Stimulated activated CD4-positive, alpha-beta T cell treated with anti-CD3 and anti-CD28 coated beads, Interleukin-4, amount 100 ng/mL, for 4 hours (primary cell): ENCODE measurements at regions not wholly inside any gene's neighbourhood (a gene's known extent, or its start where the extent isn't known, plus 50 kb on each side); places are given as distances from the start of the nearest gene placed in this dataset.

ENCODE experiments used
- DNase-seq, 2 experiments: peaks; one replicate each; pipeline ENCODE4 v3.0.0-alpha.2; 2020

- DNase-seq: no peak
Measured at GRCh38 chr12:24600996-24601395, 347.9 kb downstream of the BCAT1 start.

- DNase-seq: no peak
Measured at GRCh38 chr12:24600551-24600950, 348.4 kb downstream of the BCAT1 start.

- DNase-seq: no peak
Measured at GRCh38 chr12:24599736-24600135, 349.2 kb downstream of the BCAT1 start.

DNA sequence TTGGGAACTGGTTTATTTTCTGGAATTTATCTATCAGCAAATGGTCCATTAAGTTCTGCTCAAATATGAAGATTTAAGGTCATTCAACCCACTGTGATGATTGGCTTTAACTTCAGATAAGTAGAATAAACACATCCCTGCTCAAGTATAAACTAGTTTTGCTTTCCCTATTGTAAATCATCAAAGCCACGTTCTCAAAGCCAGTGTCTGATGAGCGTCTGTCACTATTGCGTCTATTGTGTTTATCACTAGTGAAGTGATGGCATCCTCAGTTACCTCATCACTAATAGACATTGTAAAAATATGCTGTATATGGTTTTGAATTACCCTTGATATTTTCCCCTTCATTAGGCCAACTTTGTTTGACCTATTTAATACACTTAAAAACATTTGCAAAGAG is 351.3 kb downstream of the BCAT1 start:
- DNase-seq: no peak

- no peak for DNase-seq
Measured at GRCh38 chr12:24596768-24597388, 352.0 kb downstream of the BCAT1 start.

DNA sequence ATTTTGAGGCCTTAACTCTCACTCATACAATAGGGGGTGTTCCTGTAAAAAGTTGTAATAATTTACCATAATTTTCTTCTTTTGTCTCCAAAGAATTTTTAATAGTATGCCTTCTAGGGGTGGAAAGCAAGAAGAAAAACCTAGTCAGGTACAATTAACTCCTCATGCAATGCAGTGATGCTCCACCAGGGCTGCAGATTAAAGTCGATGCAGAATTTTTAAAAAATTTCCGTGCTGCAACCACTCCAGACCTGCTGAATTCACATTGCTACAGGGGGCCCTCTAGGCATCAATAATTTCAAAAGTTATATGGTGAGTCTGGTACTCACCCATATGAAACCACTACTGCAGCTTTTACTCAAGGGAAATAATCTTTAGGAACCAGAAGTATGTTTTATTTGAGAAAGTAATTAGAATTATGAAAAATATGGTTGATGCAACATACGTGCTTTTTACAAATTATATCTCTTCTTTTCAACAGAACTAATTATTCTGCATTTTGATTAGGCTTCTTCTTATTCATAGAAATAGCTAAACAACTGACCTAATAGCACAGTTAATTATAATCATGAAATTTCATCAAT is 353.2 kb downstream of the BCAT1 start:
- DNase-seq: no peak

- no peak for DNase-seq
Measured at GRCh38 chr12:24591715-24592440, 357.0 kb downstream of the BCAT1 start.

DNA sequence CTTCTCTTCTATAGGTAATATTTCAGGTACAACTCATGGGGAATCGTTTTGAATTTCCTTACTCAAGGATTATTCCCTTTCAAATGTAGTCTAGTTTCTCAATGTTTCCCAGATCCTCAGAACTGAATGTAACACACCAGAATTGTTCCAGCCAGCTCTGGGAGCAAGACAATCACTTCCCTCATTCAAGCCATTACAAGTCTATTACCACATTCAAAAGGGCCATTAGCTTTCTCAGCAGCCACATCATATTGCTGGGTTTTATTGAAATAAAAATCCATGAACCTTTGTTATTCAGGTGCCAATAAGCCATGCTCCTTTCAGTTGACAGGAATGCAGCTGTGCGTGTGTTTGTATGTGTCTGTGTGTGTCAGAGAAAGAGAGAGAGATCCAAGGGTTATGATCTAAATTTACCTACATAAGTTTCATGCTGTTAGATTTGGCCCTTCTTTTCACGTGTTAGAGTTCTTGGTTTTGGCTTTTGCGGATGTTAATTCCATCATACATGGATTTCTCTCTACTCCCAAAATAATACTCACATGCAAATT is 357.7 kb downstream of the BCAT1 start:
- DNase-seq: no peak

DNA sequence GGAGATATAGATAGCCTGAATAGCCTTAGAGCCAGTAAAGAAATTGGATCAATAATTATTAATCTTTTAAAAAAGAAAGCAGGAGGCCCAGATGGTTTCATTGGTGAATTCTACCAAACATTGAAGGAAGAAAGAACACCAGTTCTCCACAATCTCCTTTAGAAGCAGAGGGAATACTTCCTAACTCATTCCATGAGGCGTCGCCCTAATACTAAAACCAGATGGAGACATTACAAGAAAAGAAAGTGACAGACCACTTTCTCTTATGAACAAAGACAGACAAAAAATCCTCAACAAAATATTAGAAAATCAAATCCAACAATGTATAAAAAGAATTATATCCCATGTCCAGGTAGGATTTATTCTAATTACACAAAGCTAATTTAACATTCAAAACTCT is 362.6 kb downstream of the BCAT1 start:
- DNase-seq: no peak

DNA sequence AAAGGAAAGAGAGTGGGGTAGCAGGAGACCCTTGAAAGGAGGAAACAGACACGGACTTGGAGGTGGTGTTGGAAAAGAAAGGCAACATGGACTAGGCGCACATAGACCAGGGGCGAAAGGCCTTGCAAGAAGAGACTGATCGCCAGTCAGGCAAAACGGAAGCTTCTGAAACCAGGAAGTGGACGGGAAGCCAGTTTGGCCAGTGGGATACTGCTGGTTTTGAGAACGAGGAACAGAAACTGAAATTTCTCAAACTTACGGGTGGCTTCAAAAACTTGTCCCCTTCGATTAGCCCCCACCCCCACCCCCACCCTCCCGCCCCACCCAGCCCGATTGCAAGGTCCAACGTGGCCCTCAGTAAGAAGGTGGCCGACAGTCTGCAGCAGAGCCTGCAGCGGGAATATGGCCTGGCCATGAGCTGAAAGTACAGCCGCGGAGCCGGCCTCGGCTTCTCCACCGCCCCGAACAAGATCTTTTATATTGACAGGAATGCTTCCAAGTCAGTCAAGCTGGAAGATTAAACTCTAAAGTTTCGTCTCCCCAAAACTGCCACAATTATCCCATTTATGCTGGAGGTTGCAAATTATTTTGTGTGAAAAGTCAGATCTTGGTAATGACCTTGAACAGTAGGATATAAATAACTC is 364.7 kb downstream of the BCAT1 start:
- DNase-seq: no peak

DNA sequence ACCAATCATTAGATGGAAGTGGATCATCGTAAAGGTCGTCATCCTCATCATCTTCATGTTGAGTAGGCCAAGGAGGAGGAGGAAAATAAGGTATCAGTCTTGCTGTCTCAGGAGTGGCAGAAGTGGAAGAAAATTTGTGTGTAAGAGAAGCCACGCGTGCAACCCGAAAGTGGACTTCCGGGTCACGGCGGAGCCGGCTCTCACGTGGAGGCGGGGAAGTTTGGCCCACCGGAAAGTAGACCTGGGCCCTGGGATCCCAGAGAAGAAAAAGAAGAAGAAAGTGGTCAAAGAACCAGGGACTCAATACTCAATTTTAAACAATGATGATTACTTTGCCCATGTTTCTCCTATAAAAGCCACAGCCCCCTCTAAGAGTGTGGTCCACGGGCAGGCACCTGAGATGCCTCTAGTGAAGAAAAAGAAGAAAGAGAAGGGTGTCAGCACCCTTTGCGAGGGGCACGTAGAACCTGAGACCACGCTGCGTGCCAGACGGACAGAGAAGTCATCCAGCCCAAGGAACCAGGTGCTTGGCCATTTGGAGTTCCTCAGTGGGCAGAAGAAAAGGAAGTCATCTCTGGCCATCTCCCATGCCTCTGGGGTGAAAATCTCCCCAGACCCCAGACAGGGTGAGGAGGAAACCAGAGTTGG is 365.8 kb downstream of the BCAT1 start:
- DNase-seq: no peak

- no peak for DNase-seq
Measured at GRCh38 chr12:24574538-24574937, 374.4 kb downstream of the BCAT1 start.

- no peak for DNase-seq
Measured at GRCh38 chr12:24573621-24574020, 375.3 kb downstream of the BCAT1 start.

- no peak for DNase-seq
Measured at GRCh38 chr12:24565300-24565699, 383.6 kb downstream of the BCAT1 start.

GRCh38 chr12:24562771-24563431 is 386.0 kb downstream of the BCAT1 start:
- DNase-seq: no peak

- DNase-seq: no peak
Measured at GRCh38 chr12:24561882-24562770, 386.8 kb downstream of the BCAT1 start.

DNA sequence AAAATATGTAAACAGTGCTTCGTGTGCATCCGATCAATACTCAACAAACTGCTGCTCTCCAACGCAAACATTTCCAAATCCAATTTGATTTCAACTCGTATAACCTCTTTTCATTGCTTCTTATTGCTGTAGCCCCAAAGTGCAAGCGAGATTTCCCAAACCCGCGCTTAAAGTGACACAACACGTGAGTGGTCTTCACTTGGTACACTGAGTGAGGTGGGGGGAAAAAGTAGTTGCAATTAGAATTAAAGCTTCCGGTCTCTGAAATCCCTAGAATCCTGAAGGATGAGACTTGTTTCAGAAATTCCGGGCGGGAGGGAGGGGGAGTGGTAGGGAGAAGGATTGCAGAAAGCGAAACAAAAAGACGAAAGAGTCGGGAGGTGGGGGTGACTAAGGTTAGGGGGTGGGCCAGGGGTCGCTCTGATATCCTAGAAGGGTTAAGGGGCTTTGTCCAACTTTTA is 387.5 kb downstream of the BCAT1 start:
- no peak for DNase-seq

GRCh38 chr12:24560831-24561271 is 388.1 kb downstream of the BCAT1 start:
- DNase-seq: no peak

DNA sequence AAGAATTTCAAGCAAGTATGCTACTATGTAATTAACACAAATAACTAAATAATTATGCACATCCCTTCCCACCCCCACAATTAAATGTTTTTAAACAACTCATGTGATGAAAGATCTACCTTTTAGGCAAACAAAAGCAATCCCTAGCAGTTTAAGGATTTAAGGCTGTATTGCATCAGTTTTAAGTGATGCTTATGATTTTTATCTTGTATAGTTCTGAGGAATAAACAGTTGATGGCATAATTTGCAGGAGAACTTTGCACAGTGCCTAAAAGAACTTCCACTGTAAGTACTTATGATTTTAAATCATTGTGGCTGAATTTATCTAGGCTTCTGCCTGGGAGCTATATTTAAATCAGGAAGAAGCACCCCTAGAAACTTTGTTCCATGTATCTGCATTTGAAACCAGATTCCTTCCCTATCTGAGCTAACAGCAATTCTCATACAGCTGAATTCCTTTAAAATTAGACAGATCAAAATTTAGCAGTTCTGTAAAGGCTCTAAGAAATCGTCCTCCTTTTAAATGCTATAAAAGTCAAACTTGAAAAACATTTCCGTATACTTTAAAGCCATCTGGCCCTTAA is 388.6 kb downstream of the BCAT1 start:
- no peak for DNase-seq

GRCh38 chr12:24557738-24558137 is 391.2 kb downstream of the BCAT1 start:
- no peak for DNase-seq

DNA sequence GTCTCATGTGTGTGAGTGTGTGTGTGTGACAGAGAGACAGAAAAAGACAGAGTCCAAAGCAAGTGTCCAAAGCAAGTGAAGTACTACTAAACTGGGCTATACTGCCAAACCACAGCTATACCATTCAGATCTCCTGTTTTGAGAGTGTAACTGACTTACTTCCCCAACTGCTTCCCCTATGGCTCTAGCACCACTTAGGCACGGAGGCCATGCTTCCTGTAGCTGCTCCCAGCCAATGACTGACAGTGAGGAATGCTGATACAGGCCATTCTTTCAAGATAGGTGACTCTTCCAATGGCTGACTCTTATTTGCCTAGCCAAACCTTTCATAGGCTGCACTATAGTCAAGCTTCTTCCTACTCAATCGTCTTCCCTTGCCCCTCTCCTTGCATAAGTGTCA is 393.2 kb downstream of the BCAT1 start:
- DNase-seq: no peak
